HFFc6 (cell line): ENCODE measurements at regions not wholly inside any gene's neighbourhood (a gene's known extent, or its start where the extent isn't known, plus 50 kb on each side); places are given as distances from the start of the nearest gene placed in this dataset.

Experiments
- DNase-seq: peaks from one replicate; pipeline ENCODE4 v3.0.0-alpha.2; 2018
- H3K27ac Mint-ChIP-seq: 2 replicates; pipeline ENCODE4 v1.8.0; 2020; ENCODE audit warnings: mild to moderate bottlenecking, mixed read lengths
- H3K27me3 Mint-ChIP-seq: 2 replicates; pipeline ENCODE4 v1.8.0; 2021; ENCODE audit warnings: mild to moderate bottlenecking, moderate library complexity, mixed read lengths; ENCODE audit not compliant: insufficient read depth
- H3K36me3 Mint-ChIP-seq: 2 replicates; pipeline ENCODE4 v1.8.0; 2021; ENCODE audit warnings: low read depth, mixed read lengths
- H3K4me1 Mint-ChIP-seq: 2 replicates; pipeline ENCODE4 v1.8.0; 2020; ENCODE audit warnings: low read depth, mixed read lengths
- H3K4me3 Mint-ChIP-seq: 2 replicates; pipeline ENCODE4 v1.8.0; 2020; ENCODE audit warnings: mild to moderate bottlenecking, moderate library complexity, mixed read lengths
- H3K9me3 Mint-ChIP-seq: 2 replicates; pipeline ENCODE4 v1.8.0; 2020; ENCODE audit warnings: mild to moderate bottlenecking, mixed read lengths
- TF ChIP-seq, protein P1 (sequence below): fragments of 200-600 bp; sonication (generic); IDR thresholded peaks from 2 replicates; pipeline ENCODE4 v1.5.0; 2021; ENCODE audit warnings: antibody characterized with exemption, mild to moderate bottlenecking

DNA sequence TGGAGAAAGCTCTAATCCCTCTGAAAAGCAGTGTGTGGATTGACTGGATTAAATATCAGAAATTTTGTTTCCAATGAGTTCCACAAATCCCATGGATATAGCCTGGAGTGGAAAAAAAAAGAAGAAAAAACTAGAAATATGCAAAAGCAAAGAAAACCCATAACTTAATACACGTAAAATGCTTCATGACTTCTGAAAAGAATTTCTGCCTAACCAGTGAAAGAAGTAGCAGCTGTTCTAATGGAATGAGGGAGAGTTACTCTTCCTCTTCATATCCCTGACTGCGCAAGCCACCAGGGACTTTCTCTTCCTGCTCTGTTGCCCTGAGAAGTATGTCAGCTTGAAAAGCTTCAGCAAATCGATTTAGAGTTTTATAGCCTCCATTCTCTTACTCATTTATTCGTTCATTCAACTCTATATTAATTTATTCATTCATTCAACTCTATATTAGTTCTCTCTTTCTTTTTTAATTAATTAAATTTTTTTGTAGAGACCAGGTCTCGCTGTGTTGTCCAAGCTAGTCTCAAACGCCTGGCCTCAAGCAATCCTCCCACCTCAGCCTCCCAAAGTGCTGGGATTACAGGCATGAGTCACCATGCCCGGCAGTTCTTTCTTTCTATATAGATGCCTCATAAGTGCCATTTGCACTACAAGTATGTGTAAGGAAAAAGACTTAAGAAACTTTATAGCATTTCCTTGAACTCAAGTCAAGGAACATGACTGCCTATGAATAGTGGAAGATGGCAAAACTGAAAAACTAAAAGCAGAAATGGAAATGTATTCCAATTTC lies 447.3 kb upstream of the NRP1 start:
- Mint-ChIP-seq H3K4me3 (no peak overlapping the region), H3K36me3 (no peaks in the 10 kb centered on the region)

DNA sequence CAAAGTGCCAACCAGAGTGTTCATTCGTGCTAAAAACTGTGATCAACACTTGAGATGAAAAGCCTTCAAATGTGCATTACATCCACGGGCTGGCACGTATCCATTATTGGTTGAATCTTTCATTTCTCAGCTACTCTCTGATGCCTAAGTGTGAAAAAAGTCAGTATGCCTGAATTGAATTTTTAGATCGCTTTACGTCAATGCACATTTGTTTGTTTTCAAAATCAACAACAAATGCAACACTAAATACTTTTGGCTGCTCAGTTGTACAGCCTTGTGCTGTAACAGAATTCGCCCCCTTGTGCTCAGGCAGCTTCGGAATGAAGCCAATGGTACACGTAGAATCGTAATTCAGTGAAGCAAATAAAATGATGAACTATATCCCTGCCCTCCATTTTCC lies 446.5 kb upstream of the NRP1 start:
- no peak for DNase-seq
- no peaks in the 10 kb centered on the region for H3K4me1 Mint-ChIP-seq

More for the DNA sequence above, 447.3 kb upstream of the NRP1 start:
- TF ChIP-seq, protein P1, sequence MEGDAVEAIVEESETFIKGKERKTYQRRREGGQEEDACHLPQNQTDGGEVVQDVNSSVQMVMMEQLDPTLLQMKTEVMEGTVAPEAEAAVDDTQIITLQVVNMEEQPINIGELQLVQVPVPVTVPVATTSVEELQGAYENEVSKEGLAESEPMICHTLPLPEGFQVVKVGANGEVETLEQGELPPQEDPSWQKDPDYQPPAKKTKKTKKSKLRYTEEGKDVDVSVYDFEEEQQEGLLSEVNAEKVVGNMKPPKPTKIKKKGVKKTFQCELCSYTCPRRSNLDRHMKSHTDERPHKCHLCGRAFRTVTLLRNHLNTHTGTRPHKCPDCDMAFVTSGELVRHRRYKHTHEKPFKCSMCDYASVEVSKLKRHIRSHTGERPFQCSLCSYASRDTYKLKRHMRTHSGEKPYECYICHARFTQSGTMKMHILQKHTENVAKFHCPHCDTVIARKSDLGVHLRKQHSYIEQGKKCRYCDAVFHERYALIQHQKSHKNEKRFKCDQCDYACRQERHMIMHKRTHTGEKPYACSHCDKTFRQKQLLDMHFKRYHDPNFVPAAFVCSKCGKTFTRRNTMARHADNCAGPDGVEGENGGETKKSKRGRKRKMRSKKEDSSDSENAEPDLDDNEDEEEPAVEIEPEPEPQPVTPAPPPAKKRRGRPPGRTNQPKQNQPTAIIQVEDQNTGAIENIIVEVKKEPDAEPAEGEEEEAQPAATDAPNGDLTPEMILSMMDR = no peak
- H3K27ac Mint-ChIP-seq = no peak overlapping the region
- H3K27me3 Mint-ChIP-seq = peaks cover 16% of the 10 kb centered on the region
- H3K9me3 Mint-ChIP-seq = no peaks in the 10 kb centered on the region
- no peak for DNase-seq
- no peaks in the 10 kb centered on the region for H3K4me1 Mint-ChIP-seq

DNA sequence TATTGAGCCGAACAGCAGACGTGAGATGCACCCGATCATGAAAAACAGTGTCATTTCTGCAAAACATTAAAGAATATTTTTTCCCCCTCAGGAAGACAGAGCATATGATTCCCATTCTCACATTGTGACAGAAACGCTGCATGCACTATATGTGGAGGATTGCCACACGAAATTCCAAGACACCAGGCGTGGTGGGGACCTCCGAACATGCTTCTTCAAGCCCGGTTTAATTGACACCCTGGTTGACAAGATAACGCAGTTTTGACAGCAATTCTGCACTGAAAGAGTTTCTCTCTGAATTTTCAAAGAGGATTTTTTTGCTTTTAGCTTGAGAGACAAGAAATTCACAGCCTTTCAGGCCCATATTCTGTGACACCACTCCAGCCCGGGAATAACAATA lies 442.8 kb upstream of the NRP1 start:
- DNase-seq = no peak
- H3K4me3 Mint-ChIP-seq = no peak overlapping the region
- no peaks in the 10 kb centered on the region for H3K9me3 Mint-ChIP-seq
- no peaks in the 10 kb centered on the region for H3K36me3 Mint-ChIP-seq
- TF ChIP-seq, protein P1 = no peak
- H3K4me1 Mint-ChIP-seq = no peaks in the 10 kb centered on the region; the same call in 1 of the 2 replicates
- peaks cover 23% of the 10 kb centered on the region for H3K27me3 Mint-ChIP-seq
- no peak overlapping the region for H3K27ac Mint-ChIP-seq

More for the DNA sequence above, 446.5 kb upstream of the NRP1 start:
- TF ChIP-seq, protein P1 = no peak
- Mint-ChIP-seq H3K4me3 (no peak overlapping the region), H3K27me3 (peaks cover 22% of the 10 kb centered on the region), H3K9me3 (no peaks in the 10 kb centered on the region), H3K36me3 (no peaks in the 10 kb centered on the region), H3K27ac (no peak overlapping the region)

DNA sequence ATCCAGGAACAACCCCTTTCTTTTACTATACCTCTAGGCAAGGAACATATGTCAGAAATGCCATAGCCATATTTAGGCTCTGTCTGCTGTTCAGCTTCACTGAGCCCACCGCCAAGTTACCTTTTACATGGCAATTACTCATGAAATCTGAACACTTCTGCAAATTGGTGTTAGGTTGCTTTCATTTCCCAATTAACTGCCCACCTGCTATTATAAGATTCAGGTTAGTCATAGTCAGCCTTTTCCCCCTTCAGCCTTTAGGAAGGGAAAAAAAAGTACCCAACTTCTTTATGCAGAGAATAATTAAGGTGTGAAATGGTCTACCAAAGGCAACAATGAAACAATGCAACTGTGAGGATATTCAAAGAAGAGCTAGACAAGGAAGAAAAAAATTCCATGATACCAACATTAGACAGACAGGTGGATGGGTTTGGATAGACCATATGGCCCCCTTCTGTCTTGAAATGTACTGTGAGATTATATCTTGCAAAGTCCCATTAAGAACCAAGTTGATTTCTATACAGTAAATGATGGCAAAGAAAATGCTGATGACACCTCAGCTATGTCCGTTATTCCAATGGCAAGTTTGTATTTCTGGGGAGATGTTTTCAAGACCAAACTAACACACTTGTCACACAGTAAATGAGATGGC lies 442.1 kb upstream of the NRP1 start:
- Mint-ChIP-seq H3K36me3 (no peaks in the 10 kb centered on the region), H3K27me3 (peaks cover 26% of the 10 kb centered on the region), H3K27ac (no peak overlapping the region), H3K4me1 (no peaks in the 10 kb centered on the region; the same call in 1 of the 2 replicates), H3K9me3 (no peaks in the 10 kb centered on the region), H3K4me3 (no peak overlapping the region)
- no peak for DNase-seq
- TF ChIP-seq, protein P1 = no peak

DNA sequence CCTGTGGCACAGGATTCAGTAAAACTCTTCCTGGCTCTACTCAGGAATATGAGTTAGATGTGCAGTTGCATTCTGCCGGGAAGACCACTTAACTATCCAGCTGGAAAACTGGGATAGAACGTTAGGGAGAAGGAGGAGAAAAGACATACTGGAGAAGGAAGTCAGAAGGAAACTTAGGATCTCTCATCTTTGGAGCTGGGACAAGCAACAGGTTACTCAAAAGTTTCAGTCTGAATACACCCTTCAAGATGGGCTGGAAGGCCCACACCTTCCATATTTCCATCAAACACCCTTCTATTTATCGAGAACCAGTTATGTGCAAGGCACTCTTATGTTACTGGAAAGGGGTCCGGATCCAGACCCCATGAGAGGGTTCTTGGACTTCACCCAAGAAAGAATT lies 440.4 kb upstream of the NRP1 start:
- H3K27ac Mint-ChIP-seq = no peak overlapping the region
- H3K4me3 Mint-ChIP-seq = no peak overlapping the region
- TF ChIP-seq, protein P1 = no peak
- H3K27me3 Mint-ChIP-seq = peaks cover 26% of the 10 kb centered on the region
- no peaks in the 10 kb centered on the region; the same call in 1 of the 2 replicates for H3K4me1 Mint-ChIP-seq
- no peaks in the 10 kb centered on the region for H3K9me3 Mint-ChIP-seq
- no peak for DNase-seq
- H3K36me3 Mint-ChIP-seq = no peaks in the 10 kb centered on the region
